GM12874 (cell line): ENCODE measurements at regions not wholly inside any gene's neighbourhood (a gene's known extent, or its start where the extent isn't known, plus 50 kb on each side); places are given as distances from the start of the nearest gene placed in this dataset.

Source experiments
- TF ChIP-seq, protein P1 (sequence below): IDR thresholded peaks from 2 replicates; pipeline ENCODE4 v1.5.1; 2011; ENCODE audit warnings: low read depth, mild to moderate bottlenecking, control low read depth, low read length, moderate library complexity; ENCODE audit not compliant: insufficient read depth

DNA sequence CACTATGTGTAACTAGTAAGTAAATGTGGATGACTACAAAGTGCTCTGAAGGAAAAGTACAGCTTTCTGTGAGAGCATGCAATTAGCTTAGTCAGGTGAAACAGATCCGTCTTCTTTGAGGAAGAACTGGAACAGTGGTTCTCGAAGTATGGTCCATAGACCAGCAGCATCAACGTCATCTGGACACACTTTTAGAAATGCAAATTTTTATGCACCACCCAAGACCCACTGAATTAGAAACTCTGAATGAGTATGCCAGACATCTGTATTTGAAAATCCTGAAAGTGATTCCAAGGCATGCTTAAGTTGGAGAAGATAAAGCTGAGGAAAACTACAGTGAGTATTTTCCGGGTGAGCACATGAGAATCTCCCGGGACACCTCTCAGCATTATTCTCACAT lies 130.7 kb upstream of the SPHKAP start:
- TF ChIP-seq, protein P1, sequence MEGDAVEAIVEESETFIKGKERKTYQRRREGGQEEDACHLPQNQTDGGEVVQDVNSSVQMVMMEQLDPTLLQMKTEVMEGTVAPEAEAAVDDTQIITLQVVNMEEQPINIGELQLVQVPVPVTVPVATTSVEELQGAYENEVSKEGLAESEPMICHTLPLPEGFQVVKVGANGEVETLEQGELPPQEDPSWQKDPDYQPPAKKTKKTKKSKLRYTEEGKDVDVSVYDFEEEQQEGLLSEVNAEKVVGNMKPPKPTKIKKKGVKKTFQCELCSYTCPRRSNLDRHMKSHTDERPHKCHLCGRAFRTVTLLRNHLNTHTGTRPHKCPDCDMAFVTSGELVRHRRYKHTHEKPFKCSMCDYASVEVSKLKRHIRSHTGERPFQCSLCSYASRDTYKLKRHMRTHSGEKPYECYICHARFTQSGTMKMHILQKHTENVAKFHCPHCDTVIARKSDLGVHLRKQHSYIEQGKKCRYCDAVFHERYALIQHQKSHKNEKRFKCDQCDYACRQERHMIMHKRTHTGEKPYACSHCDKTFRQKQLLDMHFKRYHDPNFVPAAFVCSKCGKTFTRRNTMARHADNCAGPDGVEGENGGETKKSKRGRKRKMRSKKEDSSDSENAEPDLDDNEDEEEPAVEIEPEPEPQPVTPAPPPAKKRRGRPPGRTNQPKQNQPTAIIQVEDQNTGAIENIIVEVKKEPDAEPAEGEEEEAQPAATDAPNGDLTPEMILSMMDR: no peak

GRCh38 chr2:228303960-228304359 lies 122.5 kb upstream of the SPHKAP start:
- TF ChIP-seq, protein P1: no peak

DNA sequence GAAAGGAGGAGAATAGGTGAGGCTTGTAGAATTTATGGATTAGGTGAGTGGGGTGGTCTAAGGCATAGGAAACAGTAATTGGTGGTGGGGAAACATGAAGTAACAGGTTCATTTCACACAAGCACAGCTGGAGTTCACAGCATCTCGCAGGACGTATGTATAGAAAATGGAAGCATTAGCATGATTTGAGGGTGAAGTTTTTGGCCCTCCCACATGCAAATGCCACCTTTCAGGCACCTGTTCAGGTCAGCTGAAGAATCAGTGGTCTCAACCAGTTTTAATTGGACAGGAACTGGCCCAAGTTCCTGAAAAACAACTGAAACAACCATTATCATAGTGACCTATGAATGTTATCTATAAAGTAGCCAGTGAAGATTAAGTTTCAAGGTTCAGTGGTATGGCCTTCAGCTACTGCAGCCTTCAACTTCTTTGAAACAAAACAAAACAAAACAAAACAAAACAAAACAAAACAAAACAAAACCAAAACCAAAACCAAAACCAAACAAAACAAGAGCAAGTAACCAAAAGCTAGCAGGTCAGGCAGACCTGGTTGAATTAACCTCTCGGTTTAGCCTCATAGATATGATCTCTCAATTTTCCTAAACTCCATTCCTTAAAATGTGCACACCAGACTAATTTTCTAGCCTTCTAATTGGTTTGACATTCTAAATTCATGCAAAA lies 102.1 kb upstream of the SPHKAP start:
- TF ChIP-seq, protein P1: no peak

GRCh38 chr2:228282376-228282775 lies 100.9 kb upstream of the SPHKAP start:
- TF ChIP-seq, protein P1: no peak

- TF ChIP-seq, protein P1: no peak
Measured at GRCh38 chr2:228273159-228273558, 91.7 kb upstream of the SPHKAP start.

DNA sequence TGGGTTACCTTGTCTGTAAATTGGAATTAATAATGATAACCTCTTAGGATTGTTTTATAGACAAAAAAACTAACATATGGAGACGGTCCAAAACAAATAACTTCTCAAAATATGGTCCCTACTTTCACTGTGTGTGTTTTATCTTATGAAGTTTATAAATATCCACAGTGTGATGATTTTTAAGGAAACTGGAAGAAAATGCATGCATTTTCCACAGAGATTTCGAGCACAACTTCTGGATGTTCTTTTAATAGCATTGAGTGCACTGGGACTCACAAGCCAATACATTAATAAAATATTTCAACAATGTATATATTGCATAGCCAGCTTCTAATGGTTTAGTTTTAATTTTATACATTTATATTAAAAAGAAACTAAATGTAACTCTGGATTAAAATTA lies 87.9 kb upstream of the SPHKAP start:
- TF ChIP-seq, protein P1: no peak

GRCh38 chr2:228268756-228269155 lies 87.3 kb upstream of the SPHKAP start:
- TF ChIP-seq, protein P1: no peak

- TF ChIP-seq, protein P1: no peak
Measured at GRCh38 chr2:228268301-228268700, 86.8 kb upstream of the SPHKAP start.
